GM18526 (cell line): ENCODE measurements at regions not wholly inside any gene's neighbourhood (a gene's known extent, or its start where the extent isn't known, plus 50 kb on each side); places are given as distances from the start of the nearest gene placed in this dataset.

ENCODE experiments used
- POLR2A ChIP-seq: IDR thresholded peaks from 3 replicates; pipeline ENCODE4 v1.6.1; 2011; ENCODE audit not compliant: insufficient read length; ENCODE audit errors: extremely low read depth

DNA sequence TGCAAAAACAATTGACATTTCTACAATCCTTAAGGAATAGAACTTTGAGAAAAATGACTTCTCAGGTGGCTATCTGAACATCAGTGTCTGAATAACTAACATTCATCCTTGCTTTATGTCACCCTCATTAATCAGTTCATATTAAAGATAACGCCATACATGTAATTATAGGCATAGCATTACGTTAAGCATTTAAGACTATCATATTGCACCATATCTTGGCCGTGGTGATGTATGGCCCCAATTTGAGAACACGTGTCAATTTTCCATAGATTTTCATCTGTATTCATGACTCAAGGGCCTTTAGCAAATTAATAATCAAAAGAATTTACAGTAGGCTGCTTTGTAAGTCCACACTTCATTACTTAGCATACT lies 81.6 kb downstream of the SPTSSA start:
- TF ChIP-seq POLR2A = no peak

GRCh38 chr14:34379816-34380470 lies 82.1 kb downstream of the SPTSSA start:
- TF ChIP-seq POLR2A = no peak

- no peak for TF ChIP-seq POLR2A
Measured at GRCh38 chr14:34376649-34377267, 85.3 kb downstream of the SPTSSA start.

GRCh38 chr14:34374998-34375740 lies 86.9 kb downstream of the SPTSSA start:
- no peak for TF ChIP-seq POLR2A

GRCh38 chr14:34373191-34373590 lies 88.8 kb downstream of the SPTSSA start:
- TF ChIP-seq POLR2A = no peak

- no peak for TF ChIP-seq POLR2A
Measured at GRCh38 chr14:34372786-34373185, 89.3 kb downstream of the SPTSSA start.

DNA sequence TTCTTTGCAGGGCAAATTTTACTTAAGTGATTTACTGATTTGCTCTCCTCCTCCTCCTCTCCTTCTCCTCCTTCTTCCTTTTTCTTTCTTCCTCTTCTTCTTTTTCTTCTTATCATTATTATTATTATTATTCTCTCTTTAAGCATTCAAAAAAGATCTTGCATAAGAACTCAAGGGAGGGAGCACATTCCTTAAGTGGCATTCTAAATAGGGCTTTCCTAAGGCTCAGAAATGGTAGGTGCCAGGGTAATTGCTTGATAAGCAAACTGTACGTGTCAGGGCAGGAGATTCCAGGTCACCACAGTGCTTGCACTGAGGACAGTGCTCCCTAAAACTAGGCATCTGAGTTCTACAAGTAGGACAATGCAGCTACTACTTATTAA lies 92.4 kb downstream of the SPTSSA start:
- no peak for TF ChIP-seq POLR2A

GRCh38 chr14:34368971-34369647 lies 92.9 kb downstream of the SPTSSA start:
- no peak for TF ChIP-seq POLR2A

- no peak for TF ChIP-seq POLR2A
Measured at GRCh38 chr14:34368115-34368970, 93.7 kb downstream of the SPTSSA start.

DNA sequence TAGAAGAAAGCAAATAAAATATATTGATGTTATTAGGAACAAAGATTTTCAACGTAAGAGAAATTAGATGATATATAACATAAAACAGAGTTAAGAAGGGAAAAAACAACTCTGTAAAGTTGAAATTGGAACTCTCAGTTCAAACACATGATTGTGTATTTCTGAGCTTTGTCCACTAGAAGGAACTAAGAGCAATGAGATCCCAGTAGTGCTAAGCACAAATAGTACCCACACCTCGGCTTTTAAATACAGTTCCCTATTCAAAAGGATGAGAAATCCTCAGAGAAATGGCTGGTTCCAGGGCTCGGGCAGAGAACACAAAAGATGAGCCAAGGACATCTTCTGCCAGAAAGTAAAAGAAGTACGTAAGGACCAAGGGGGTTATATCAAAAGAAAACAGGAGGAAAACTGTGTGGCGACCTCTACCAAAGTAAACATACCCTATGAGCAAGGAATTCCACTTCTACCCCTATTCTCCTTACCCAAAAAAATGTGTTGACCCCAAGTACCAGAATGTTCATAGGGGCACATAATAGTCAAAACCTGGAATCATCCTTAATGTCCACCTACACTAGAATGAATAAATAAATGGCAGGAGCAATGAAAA lies 96.6 kb downstream of the SPTSSA start:
- TF ChIP-seq POLR2A = no peak

GRCh38 chr14:34364201-34364600 lies 97.8 kb downstream of the SPTSSA start:
- TF ChIP-seq POLR2A = no peak

DNA sequence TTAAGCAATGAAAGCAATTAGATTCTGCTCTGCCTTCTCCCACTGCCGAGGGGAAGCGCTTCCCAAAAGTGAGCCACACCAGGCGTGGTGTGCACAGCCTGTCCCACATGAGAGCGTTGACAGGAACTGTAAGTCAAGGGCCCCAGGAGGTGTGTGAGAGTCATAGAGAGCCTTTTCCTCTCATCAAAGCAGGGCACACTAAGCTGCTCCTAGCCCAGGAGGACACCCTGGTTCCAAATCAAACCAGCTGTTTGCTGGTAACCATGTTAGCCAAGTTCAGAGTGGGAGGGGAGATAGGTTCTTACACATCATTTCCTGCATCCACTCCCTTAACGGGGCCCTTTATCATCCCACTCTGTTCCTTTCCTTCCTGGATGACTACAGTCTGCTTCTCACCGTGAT lies 98.3 kb downstream of the SPTSSA start:
- TF ChIP-seq POLR2A = no peak

GRCh38 chr14:34362641-34363251 lies 99.3 kb downstream of the SPTSSA start:
- no peak for TF ChIP-seq POLR2A

GRCh38 chr14:34361504-34362011 lies 100.5 kb downstream of the SPTSSA start:
- no peak for TF ChIP-seq POLR2A

- TF ChIP-seq POLR2A = no peak
Measured at GRCh38 chr14:34359420-34360117, 102.5 kb downstream of the SPTSSA start.
